ENCODE measurements at regions not wholly inside any gene's neighbourhood (a gene's known extent, or its start where the extent isn't known, plus 50 kb on each side); places are given as distances from the start of the nearest gene placed in this dataset.
"Not testable (repeated sequence)": the region's sequence is repeated elsewhere in the genome, so short reads cannot be mapped to it uniquely, and the experiment has no call there.

- ATAC-seq = no peak
- Histone ChIP-seq H3K4me3 (no peak overlapping the region), H3K36me3 (no peaks in the 10 kb centered on the region), H3K9me3 (peaks cover 5% of the 10 kb centered on the region), H3K27ac (no peak overlapping the region), H3K4me1 (no peaks in the 10 kb centered on the region), H3K27me3 (no peaks in the 10 kb centered on the region)
- no peak for TF ChIP-seq CTCF (IDR thresholded peaks at IDR 0.05)
- no peak for DNase-seq
- intact Hi-C loops (cut with DNase I) = no loop called here
Measured at GRCh38 chr13:30061217-30061616, 210.8 kb upstream of the UBL3 start.

- H3K9me3 ChIP-seq = peaks cover 5% of the 10 kb centered on the region
- no peak overlapping the region for H3K27ac ChIP-seq
- DNase-seq (no peak), ATAC-seq (no peak)
- no peak overlapping the region for H3K4me3 ChIP-seq
- intact Hi-C loops (cut with DNase I) = no loop called here
- no peaks in the 10 kb centered on the region for H3K36me3 ChIP-seq
- no peaks in the 10 kb centered on the region for H3K4me1 ChIP-seq
- no peak for TF ChIP-seq CTCF (IDR thresholded peaks at IDR 0.05)
- peaks cover 3% of the 10 kb centered on the region for H3K27me3 ChIP-seq
Measured at GRCh38 chr13:30058429-30058828, 208.0 kb upstream of the UBL3 start.

GRCh38 chr13:30054546-30054945, 204.1 kb upstream of the UBL3 start:
- H3K27ac ChIP-seq; intact Hi-C loops (cut with DNase I); DNase-seq; H3K4me3 ChIP-seq; H3K9me3 ChIP-seq; ATAC-seq; H3K27me3 ChIP-seq; H3K4me1 ChIP-seq; H3K36me3 ChIP-seq: not testable (repeated sequence)

- peaks cover 8% of the 10 kb centered on the region for H3K27me3 ChIP-seq
- H3K4me3 ChIP-seq = no peak overlapping the region
- no peak overlapping the region for H3K27ac ChIP-seq
- no peak for ATAC-seq
- TF ChIP-seq CTCF (IDR thresholded peaks at IDR 0.05) = no peak
- no peaks in the 10 kb centered on the region for H3K36me3 ChIP-seq
- intact Hi-C loops (cut with DNase I) = no loop called here
- DNase-seq = no peak
- H3K9me3 ChIP-seq = peaks cover 5% of the 10 kb centered on the region
- H3K4me1 ChIP-seq = no peaks in the 10 kb centered on the region
Measured at GRCh38 chr13:30053939-30054338, 203.5 kb upstream of the UBL3 start.

- DNase-seq (no peak), ATAC-seq (no peak)
- Histone ChIP-seq H3K36me3 (no peaks in the 10 kb centered on the region), H3K9me3 (peaks cover under 1% of the 10 kb centered on the region), H3K4me3 (no peak overlapping the region), H3K27me3 (peaks cover 8% of the 10 kb centered on the region), H3K4me1 (no peaks in the 10 kb centered on the region), H3K27ac (no peak overlapping the region)
- intact Hi-C loops (cut with DNase I) = no loop called here
- no peak for TF ChIP-seq CTCF (IDR thresholded peaks at IDR 0.05)
Measured at GRCh38 chr13:30052120-30052519, 201.7 kb upstream of the UBL3 start.

GRCh38 chr13:30051531-30052060, 201.2 kb upstream of the UBL3 start:
- no peak for TF ChIP-seq CTCF (IDR thresholded peaks at IDR 0.05)
- no peaks in the 10 kb centered on the region for H3K36me3 ChIP-seq

More at GRCh38 chr13:30051531-30052060, 201.2 kb upstream of the UBL3 start:
- Histone ChIP-seq H3K4me3 (no peak overlapping the region), H3K4me1 (no peaks in the 10 kb centered on the region), H3K27me3 (peaks cover 8% of the 10 kb centered on the region), H3K9me3 (no peaks in the 10 kb centered on the region), H3K27ac (no peak overlapping the region)
- intact Hi-C loops (cut with DNase I) = no loop called here
- DNase-seq (no peak), ATAC-seq (no peak)

Measured in upper lobe of right lung (tissue), 1 donor.